ENCODE measurements at regions not wholly inside any gene's neighbourhood (a gene's known extent, or its start where the extent isn't known, plus 50 kb on each side); places are given as distances from the start of the nearest gene placed in this dataset.
"Not testable (repeated sequence)": the region's sequence is repeated elsewhere in the genome, so short reads cannot be mapped to it uniquely, and the experiment has no call there.

GRCh38 chr4:109365939-109366338 lies 63.5 kb upstream of the COL25A1 start:
- Histone ChIP-seq H3K27me3 (ENCODE audit: control insufficient read depth, extremely low read depth, insufficient read depth, low read length) (no peaks in the 10 kb centered on the region), H3K4me3 (ENCODE audit: control insufficient read depth in 2 of 3, extremely low read depth in 1 of 3, insufficient read depth in 2 of 3, low read depth in 1 of 3, low read length in 3 of 3) (peak overlapping the region in 1 of 3 experiments; percentile 26), H3K4me2 (ENCODE audit: control insufficient read depth, extremely low read depth, insufficient read depth, low read depth, low read length) (peak overlapping the region; percentile 70), H3K27ac (ENCODE audit: control insufficient read depth, insufficient read depth, low read length) (no peak overlapping the region), H3K9ac (ENCODE audit: control insufficient read depth, extremely low read depth, insufficient read depth, low read length) (no peak overlapping the region), H3K4me1 (ENCODE audit: control insufficient read depth, extremely low read depth, insufficient read depth, low read length) (peaks cover 7% of the 10 kb centered on the region), H2AFZ (ENCODE audit: control insufficient read depth, low read length) (no peak overlapping the region), H3K36me3 (ENCODE audit: control insufficient read depth in 2 of 2, extremely low read depth in 1 of 2, insufficient read depth in 2 of 2, low read length in 2 of 2) (no peaks in the 10 kb centered on the region), H3K79me2 (ENCODE audit: control insufficient read depth, insufficient read depth, low read length) (no peaks in the 10 kb centered on the region), H3K9me1 (ENCODE audit: control insufficient read depth, extremely low read depth, insufficient read depth, low read length) (no peaks in the 10 kb centered on the region), H3K9me3 (ENCODE audit: control insufficient read depth, low read depth, low read length) (no peaks in the 10 kb centered on the region), H4K20me1 (ENCODE audit: control insufficient read depth, extremely low read depth, insufficient read depth, low read length) (no peaks in the 10 kb centered on the region)
- TF ChIP-seq, protein P1, sequence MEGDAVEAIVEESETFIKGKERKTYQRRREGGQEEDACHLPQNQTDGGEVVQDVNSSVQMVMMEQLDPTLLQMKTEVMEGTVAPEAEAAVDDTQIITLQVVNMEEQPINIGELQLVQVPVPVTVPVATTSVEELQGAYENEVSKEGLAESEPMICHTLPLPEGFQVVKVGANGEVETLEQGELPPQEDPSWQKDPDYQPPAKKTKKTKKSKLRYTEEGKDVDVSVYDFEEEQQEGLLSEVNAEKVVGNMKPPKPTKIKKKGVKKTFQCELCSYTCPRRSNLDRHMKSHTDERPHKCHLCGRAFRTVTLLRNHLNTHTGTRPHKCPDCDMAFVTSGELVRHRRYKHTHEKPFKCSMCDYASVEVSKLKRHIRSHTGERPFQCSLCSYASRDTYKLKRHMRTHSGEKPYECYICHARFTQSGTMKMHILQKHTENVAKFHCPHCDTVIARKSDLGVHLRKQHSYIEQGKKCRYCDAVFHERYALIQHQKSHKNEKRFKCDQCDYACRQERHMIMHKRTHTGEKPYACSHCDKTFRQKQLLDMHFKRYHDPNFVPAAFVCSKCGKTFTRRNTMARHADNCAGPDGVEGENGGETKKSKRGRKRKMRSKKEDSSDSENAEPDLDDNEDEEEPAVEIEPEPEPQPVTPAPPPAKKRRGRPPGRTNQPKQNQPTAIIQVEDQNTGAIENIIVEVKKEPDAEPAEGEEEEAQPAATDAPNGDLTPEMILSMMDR (optimal IDR thresholded peaks at IDR 0.05 in 1 of 3, IDR thresholded peaks at IDR 0.05 in 1 of 3, conservative IDR thresholded peaks at IDR 0.05 in 1 of 3; ENCODE audit: extremely low read depth in 1 of 3, insufficient read depth in 2 of 3, low read length in 3 of 3) = no peak
- no peak for TF ChIP-seq EZH2 (IDR thresholded peaks at IDR 0.05; ENCODE audit: low read length)
- FAIRE-seq = peak; percentile 67
- DNase-seq (ENCODE audit: low read depth, low spot score) = peak; percentile 36
- dilution Hi-C loops (cut with MboI; ENCODE audit: extremely low pct_ligation_motif_present, low sequenced_read_pairs) = no loop called here

GRCh38 chr4:109365297-109365696 lies 62.8 kb upstream of the COL25A1 start:
- H3K9me1 ChIP-seq (ENCODE audit: control insufficient read depth, extremely low read depth, insufficient read depth, low read length); H3K36me3 ChIP-seq (ENCODE audit: control insufficient read depth in 2 of 2, extremely low read depth in 1 of 2, insufficient read depth in 2 of 2, low read length in 2 of 2); DNase-seq (ENCODE audit: low read depth, low spot score); H3K27me3 ChIP-seq (ENCODE audit: control insufficient read depth, extremely low read depth, insufficient read depth, low read length); dilution Hi-C loops (cut with MboI; ENCODE audit: extremely low pct_ligation_motif_present, low sequenced_read_pairs); H3K9ac ChIP-seq (ENCODE audit: control insufficient read depth, extremely low read depth, insufficient read depth, low read length); H4K20me1 ChIP-seq (ENCODE audit: control insufficient read depth, extremely low read depth, insufficient read depth, low read length); H3K4me3 ChIP-seq (ENCODE audit: control insufficient read depth in 2 of 3, extremely low read depth in 1 of 3, insufficient read depth in 2 of 3, low read depth in 1 of 3, low read length in 3 of 3); H3K9me3 ChIP-seq (ENCODE audit: control insufficient read depth, low read depth, low read length); H3K27ac ChIP-seq (ENCODE audit: control insufficient read depth, insufficient read depth, low read length); FAIRE-seq; H3K4me2 ChIP-seq (ENCODE audit: control insufficient read depth, extremely low read depth, insufficient read depth, low read depth, low read length); H3K79me2 ChIP-seq (ENCODE audit: control insufficient read depth, insufficient read depth, low read length); H2AFZ ChIP-seq (ENCODE audit: control insufficient read depth, low read length); H3K4me1 ChIP-seq (ENCODE audit: control insufficient read depth, extremely low read depth, insufficient read depth, low read length): not testable (repeated sequence)

GRCh38 chr4:109359040-109359646 lies 56.7 kb upstream of the COL25A1 start:
- Histone ChIP-seq H3K27ac (ENCODE audit: control insufficient read depth, insufficient read depth, low read length) (no peak overlapping the region), H2AFZ (ENCODE audit: control insufficient read depth, low read length) (no peak overlapping the region), H3K79me2 (ENCODE audit: control insufficient read depth, insufficient read depth, low read length) (no peaks in the 10 kb centered on the region), H3K4me1 (ENCODE audit: control insufficient read depth, extremely low read depth, insufficient read depth, low read length) (no peaks in the 10 kb centered on the region), H3K9me3 (ENCODE audit: control insufficient read depth, low read depth, low read length) (no peaks in the 10 kb centered on the region), H3K9me1 (ENCODE audit: control insufficient read depth, extremely low read depth, insufficient read depth, low read length) (no peaks in the 10 kb centered on the region), H3K27me3 (ENCODE audit: control insufficient read depth, extremely low read depth, insufficient read depth, low read length) (no peaks in the 10 kb centered on the region), H4K20me1 (ENCODE audit: control insufficient read depth, extremely low read depth, insufficient read depth, low read length) (no peaks in the 10 kb centered on the region), H3K4me3 (ENCODE audit: control insufficient read depth in 2 of 3, extremely low read depth in 1 of 3, insufficient read depth in 2 of 3, low read depth in 1 of 3, low read length in 3 of 3) (no peak overlapping the region), H3K4me2 (ENCODE audit: control insufficient read depth, extremely low read depth, insufficient read depth, low read depth, low read length) (no peak overlapping the region), H3K36me3 (ENCODE audit: control insufficient read depth in 2 of 2, extremely low read depth in 1 of 2, insufficient read depth in 2 of 2, low read length in 2 of 2) (no peaks in the 10 kb centered on the region), H3K9ac (ENCODE audit: control insufficient read depth, extremely low read depth, insufficient read depth, low read length) (no peak overlapping the region)
- TF ChIP-seq, protein P1 (optimal IDR thresholded peaks at IDR 0.05 in 1 of 3, IDR thresholded peaks at IDR 0.05 in 1 of 3, conservative IDR thresholded peaks at IDR 0.05 in 1 of 3; ENCODE audit: extremely low read depth in 1 of 3, insufficient read depth in 2 of 3, low read length in 3 of 3) = no peak
- no peak for TF ChIP-seq EZH2 (IDR thresholded peaks at IDR 0.05; ENCODE audit: low read length)
- DNase-seq (ENCODE audit: low read depth, low spot score) = no peak
- dilution Hi-C loops (cut with MboI; ENCODE audit: extremely low pct_ligation_motif_present, low sequenced_read_pairs) = no loop called here
- no peak for FAIRE-seq
